ENCODE measurements at regions not wholly inside any gene's neighbourhood (a gene's known extent, or its start where the extent isn't known, plus 50 kb on each side); places are given as distances from the start of the nearest gene placed in this dataset.
"Not testable (repeated sequence)": the region's sequence is repeated elsewhere in the genome, so short reads cannot be mapped to it uniquely, and the experiment has no call there.

GRCh38 chr11:38824573-38824972, 2226.5 kb upstream of the RAG2 start:
- H3K4me1 ChIP-seq: no peaks in the 10 kb centered on the region
- 0% methylated on average over 3 of the region's 3 CpGs for WGBS (ENCODE audit: missing lambda C conversion rate)
- H3K9me3 ChIP-seq: 0 out of 3 replicates have a peak, but pooled peaks cover 3% of the 10 kb centered on the region
- H3K4me2 ChIP-seq: no peak overlapping the region
- ChIA-PET POLR2A (no interaction called here), CTCF (interaction anchor here (0.6 to 0.7 kb wide), 2 partner anchors 68 to 550 kb away, joined by 3 to 6 read pairs; no protein-coding TSS in a partner anchor)
- DNase-seq (ENCODE audit: low read depth in 1 of 2, low spot score in 1 of 2) (peak in 1 of 2 experiments; percentile 16), FAIRE-seq (no peak), ATAC-seq (no peak)
- TF ChIP-seq BHLHE40 (IDR thresholded peaks at IDR 0.05; ENCODE audit: low read depth, low read length): no peak
- TF ChIP-seq, protein P1, sequence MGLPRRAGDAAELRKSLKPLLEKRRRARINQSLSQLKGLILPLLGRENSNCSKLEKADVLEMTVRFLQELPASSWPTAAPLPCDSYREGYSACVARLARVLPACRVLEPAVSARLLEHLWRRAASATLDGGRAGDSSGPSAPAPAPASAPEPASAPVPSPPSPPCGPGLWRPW (IDR thresholded peaks at IDR 0.05): no peak
- no peak for TF ChIP-seq FOSL2 (IDR thresholded peaks at IDR 0.05)
- no peak for TF ChIP-seq FOSL2 (CRISPR knock-in tag; IDR thresholded peaks at IDR 0.05)
- TF ChIP-seq RARB (CRISPR knock-in tag; IDR thresholded peaks at IDR 0.05): no peak
- no peak for TF ChIP-seq JUNB (IDR thresholded peaks at IDR 0.05)
- no peak for TF ChIP-seq HOXB5 (CRISPR knock-in tag; IDR thresholded peaks at IDR 0.05)
- TF ChIP-seq, protein P2, sequence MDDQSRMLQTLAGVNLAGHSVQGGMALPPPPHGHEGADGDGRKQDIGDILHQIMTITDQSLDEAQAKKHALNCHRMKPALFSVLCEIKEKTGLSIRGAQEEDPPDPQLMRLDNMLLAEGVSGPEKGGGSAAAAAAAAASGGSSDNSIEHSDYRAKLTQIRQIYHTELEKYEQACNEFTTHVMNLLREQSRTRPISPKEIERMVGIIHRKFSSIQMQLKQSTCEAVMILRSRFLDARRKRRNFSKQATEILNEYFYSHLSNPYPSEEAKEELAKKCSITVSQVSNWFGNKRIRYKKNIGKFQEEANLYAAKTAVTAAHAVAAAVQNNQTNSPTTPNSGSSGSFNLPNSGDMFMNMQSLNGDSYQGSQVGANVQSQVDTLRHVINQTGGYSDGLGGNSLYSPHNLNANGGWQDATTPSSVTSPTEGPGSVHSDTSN (IDR thresholded peaks at IDR 0.05): no peak
- TF ChIP-seq EHMT2 (IDR thresholded peaks at IDR 0.05; ENCODE audit: low read depth): no peak
- TF ChIP-seq ZSCAN20 (CRISPR knock-in tag; IDR thresholded peaks at IDR 0.05): no peak
- TF ChIP-seq HEYL (CRISPR knock-in tag; IDR thresholded peaks at IDR 0.05): no peak
- TF ChIP-seq POLR2A (IDR thresholded peaks at IDR 0.05; ENCODE audit: low read length): no peak
- no peak overlapping the region for H3K27ac ChIP-seq
- no peak overlapping the region for H3K4me3 ChIP-seq

- CTCF ChIA-PET; H3K4me3 ChIP-seq; POLR2A ChIA-PET; H3K4me1 ChIP-seq; H3K4me2 ChIP-seq; FAIRE-seq; ATAC-seq; H3K27ac ChIP-seq; DNase-seq (ENCODE audit: low read depth in 1 of 2, low spot score in 1 of 2); H3K9me3 ChIP-seq: not testable (repeated sequence)
- WGBS (ENCODE audit: missing lambda C conversion rate): 0% methylated on average over 9 of the region's 9 CpGs
These were observed 2223.8 kb upstream of the RAG2 start for GRCh38 chr11:38821786-38822185.

GRCh38 chr11:38819981-38820380, 2221.9 kb upstream of the RAG2 start:
- Histone ChIP-seq H3K4me2 (no peak overlapping the region), H3K9me3 (0 out of 3 replicates have a peak, but pooled peaks cover 2% of the 10 kb centered on the region), H3K4me3 (no peak overlapping the region), H3K4me1 (no peaks in the 10 kb centered on the region), H3K27ac (no peak overlapping the region)
- ChIA-PET CTCF (no interaction called here), POLR2A (no interaction called here)
- no peak for DNase-seq (ENCODE audit: low read depth in 1 of 2, low spot score in 1 of 2)
- no peak for TF ChIP-seq POLR2A (IDR thresholded peaks at IDR 0.05; ENCODE audit: low read length)
- no peak for TF ChIP-seq TP53 (CRISPR knock-in tag; IDR thresholded peaks at IDR 0.05)
- no peak for TF ChIP-seq BHLHE40 (IDR thresholded peaks at IDR 0.05; ENCODE audit: low read depth, low read length)
- TF ChIP-seq ZSCAN20 (CRISPR knock-in tag; IDR thresholded peaks at IDR 0.05): no peak
- TF ChIP-seq HDAC2 (IDR thresholded peaks at IDR 0.05): no peak
- TF ChIP-seq EP300 (IDR thresholded peaks at IDR 0.05): no peak
- TF ChIP-seq ATOH8 (CRISPR knock-in tag; IDR thresholded peaks at IDR 0.05; ENCODE audit: low read depth): no peak
- TF ChIP-seq CHD2 (IDR thresholded peaks at IDR 0.05; ENCODE audit: low read length, partially characterized antibody): no peak
- TF ChIP-seq RNF2 (IDR thresholded peaks at IDR 0.05; ENCODE audit: borderline replicate concordance, low read depth): no peak
- TF ChIP-seq SREBF2 (IDR thresholded peaks at IDR 0.05): no peak
- TF ChIP-seq, protein P3, sequence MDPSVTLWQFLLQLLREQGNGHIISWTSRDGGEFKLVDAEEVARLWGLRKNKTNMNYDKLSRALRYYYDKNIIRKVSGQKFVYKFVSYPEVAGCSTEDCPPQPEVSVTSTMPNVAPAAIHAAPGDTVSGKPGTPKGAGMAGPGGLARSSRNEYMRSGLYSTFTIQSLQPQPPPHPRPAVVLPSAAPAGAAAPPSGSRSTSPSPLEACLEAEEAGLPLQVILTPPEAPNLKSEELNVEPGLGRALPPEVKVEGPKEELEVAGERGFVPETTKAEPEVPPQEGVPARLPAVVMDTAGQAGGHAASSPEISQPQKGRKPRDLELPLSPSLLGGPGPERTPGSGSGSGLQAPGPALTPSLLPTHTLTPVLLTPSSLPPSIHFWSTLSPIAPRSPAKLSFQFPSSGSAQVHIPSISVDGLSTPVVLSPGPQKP (IDR thresholded peaks at IDR 0.05; ENCODE audit: low read depth, low read length): no peak
- no peak for TF ChIP-seq CHD4 (IDR thresholded peaks at IDR 0.05; ENCODE audit: borderline replicate concordance)
- TF ChIP-seq, protein P4, sequence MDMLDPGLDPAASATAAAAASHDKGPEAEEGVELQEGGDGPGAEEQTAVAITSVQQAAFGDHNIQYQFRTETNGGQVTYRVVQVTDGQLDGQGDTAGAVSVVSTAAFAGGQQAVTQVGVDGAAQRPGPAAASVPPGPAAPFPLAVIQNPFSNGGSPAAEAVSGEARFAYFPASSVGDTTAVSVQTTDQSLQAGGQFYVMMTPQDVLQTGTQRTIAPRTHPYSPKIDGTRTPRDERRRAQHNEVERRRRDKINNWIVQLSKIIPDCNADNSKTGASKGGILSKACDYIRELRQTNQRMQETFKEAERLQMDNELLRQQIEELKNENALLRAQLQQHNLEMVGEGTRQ (IDR thresholded peaks at IDR 0.05): no peak
- no peak for FAIRE-seq
- WGBS (ENCODE audit: missing lambda C conversion rate): 6% methylated on average over 1 of the region's 1 CpG
- no peak for ATAC-seq
